ENCODE measurements at regions not wholly inside any gene's neighbourhood (a gene's known extent, or its start where the extent isn't known, plus 50 kb on each side); places are given as distances from the start of the nearest gene placed in this dataset.

DNA sequence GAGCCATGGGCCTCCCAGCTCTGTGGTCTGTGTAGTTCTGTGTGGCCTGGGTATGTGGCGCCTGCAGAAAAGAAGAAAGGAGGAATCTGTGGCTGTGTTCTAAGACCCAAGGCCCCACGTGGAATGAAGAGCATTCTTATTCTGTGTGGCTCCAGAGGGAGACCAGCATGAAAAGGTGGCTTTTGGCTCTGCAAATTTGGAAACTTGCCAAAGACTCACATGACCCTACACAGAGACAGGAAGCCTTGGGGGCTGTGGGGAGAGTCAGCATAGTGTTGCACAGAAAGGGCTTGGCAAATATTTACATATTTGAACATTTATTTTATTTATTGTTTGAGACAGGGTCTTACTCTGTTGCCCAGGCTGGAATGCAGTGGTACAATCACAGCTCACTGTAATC, 193.3 kb downstream of the TMEM38B start:
- no peak overlapping the region for H4K8ac ChIP-seq (ENCODE audit: extremely low read depth, insufficient read depth, low read length)
- H3K4ac ChIP-seq (replicated peaks; ENCODE audit: insufficient read length, low read depth, low read length) = no peak overlapping the region
- H3K23ac ChIP-seq (ENCODE audit: insufficient read length) = no peak overlapping the region
- no peak overlapping the region for H3K18ac ChIP-seq (ENCODE audit: extremely low read depth, low read length)
- no peaks in the 10 kb centered on the region for H4K20me1 ChIP-seq (replicated peaks in 1 of 2; ENCODE audit: control insufficient read depth in 1 of 2, insufficient read depth in 2 of 2, low read length in 2 of 2)
- no peak overlapping the region for H3K9ac ChIP-seq (replicated peaks in 1 of 4; ENCODE audit: extremely low read depth in 1 of 4, low read depth in 3 of 4, low read length in 3 of 4)
- H3K79me2 ChIP-seq (ENCODE audit: control insufficient read depth in 1 of 2, insufficient read depth in 2 of 2, low read length in 2 of 2) = no peaks in the 10 kb centered on the region
- H2AK5ac ChIP-seq (ENCODE audit: low read depth, low read length) = no peak overlapping the region
- H3K56ac ChIP-seq (replicated peaks; ENCODE audit: insufficient read length, low read depth, low read length) = no peak overlapping the region
- no peak for DNase-seq (ENCODE audit: low read depth in 1 of 2, low spot score in 2 of 2)
- TF ChIP-seq SIX5 (IDR thresholded peaks at IDR 0.05; ENCODE audit: low read depth, low read length) (no peak), CTBP2 (IDR thresholded peaks at IDR 0.05; ENCODE audit: borderline replicate concordance, insufficient read depth, insufficient read length, low read length) (no peak)
- no peaks in the 10 kb centered on the region for H3K23me2 ChIP-seq (ENCODE audit: low read depth, low read length)
- H3K4me3 ChIP-seq (ENCODE audit: extremely low read depth in 1 of 4, insufficient read depth in 2 of 4, low read depth in 3 of 4, low read length in 4 of 4) = no peak overlapping the region
- H2BK12ac ChIP-seq (ENCODE audit: low read depth, low read length) = no peak overlapping the region
- no peaks in the 10 kb centered on the region for H3K27me3 ChIP-seq (replicated peaks in 1 of 4; ENCODE audit: control insufficient read depth in 3 of 4, extremely low read depth in 1 of 4, insufficient read depth in 3 of 4, low read length in 3 of 4)
- no peak for FAIRE-seq
- 91% methylated on average over 1 of the region's 2 CpGs; no CpG with 5 or more reads in 1 of the 2 experiments for WGBS, 2 experiments (ENCODE audit: extremely low coverage in 1 of 2, insufficient coverage in 1 of 2, insufficient read length in 1 of 2, insufficient replicate concordance in 2 of 2, low coverage in 1 of 2, low lambda C conversion rate in 2 of 2, missing lambda C conversion rate in 1 of 2)
- H4K5ac ChIP-seq (ENCODE audit: insufficient read length, low read depth, low read length) = no peak overlapping the region
- no peak overlapping the region for H2BK15ac ChIP-seq (ENCODE audit: low read length)
- CTCF ChIA-PET (ENCODE audit: partially characterized antibody) = interaction anchor here (1.2 kb wide), 1 partner anchor 46 kb away, joined by 3 read pairs; no protein-coding TSS in a partner anchor
- no peak overlapping the region for H2BK5ac ChIP-seq (ENCODE audit: low read depth, low read length)
- 0 out of 2 replicates have a peak overlapping the region, but pooled peaks have one; percentile 27 for H2AFZ ChIP-seq (ENCODE audit: low read length)
- H4K91ac ChIP-seq (replicated peaks; ENCODE audit: insufficient read length, low read length) = no peak overlapping the region
- no peaks in the 10 kb centered on the region for H3K36me3 ChIP-seq (ENCODE audit: control insufficient read depth in 2 of 4, insufficient read depth in 4 of 4, low read length in 3 of 4)
- H3K9me3 ChIP-seq (ENCODE audit: insufficient read depth in 2 of 2, low read depth in 1 of 2, low read length in 1 of 2) = no peaks in the 10 kb centered on the region
- no peak overlapping the region for H2BK120ac ChIP-seq (replicated peaks; ENCODE audit: low read depth, low read length)
- POLR2A ChIA-PET (ENCODE audit: partially characterized antibody) = no interaction called here
- no peak overlapping the region for H3K4me2 ChIP-seq (ENCODE audit: insufficient read depth in 1 of 2, low read depth in 2 of 2, low read length in 2 of 2)
- H3K14ac ChIP-seq (ENCODE audit: insufficient read length) = no peak overlapping the region
- H3K27ac ChIP-seq (ENCODE audit: low read depth, low read length) = no peak overlapping the region
- no peaks in the 10 kb centered on the region for H3K79me1 ChIP-seq (ENCODE audit: low read depth, low read length)
- no peak overlapping the region for H2BK20ac ChIP-seq (ENCODE audit: low read length)
- peaks cover 0 to 6% (median 0%) of the 10 kb centered on the region in 4 experiments; a peak in 1 of 7 replicates for H3K4me1 ChIP-seq (replicated peaks in 1 of 4; ENCODE audit: control insufficient read depth in 3 of 4, insufficient read depth in 4 of 4, low read length in 3 of 4)

All from H1 (cell line).